Bronchial epithelial cell (primary cell): ENCODE measurements at regions not wholly inside any gene's neighbourhood (a gene's known extent, or its start where the extent isn't known, plus 50 kb on each side); places are given as distances from the start of the nearest gene placed in this dataset.

Source experiments
- DNase-seq: peaks from one replicate; pipeline ENCODE4 v3.0.0-alpha.2; 2010; ENCODE audit warnings: low read depth
- FAIRE-seq: peaks from 2 replicates; lab custom pipeline; 2011; peaks lifted over from hg19 to GRCh38; lab: Jason Lieb, UNC
- H3K27me3 ChIP-seq: 2 replicates; pipeline ENCODE4 v1.5.1; 2011; ENCODE audit warnings: low read length; ENCODE audit not compliant: control insufficient read depth, insufficient read depth
- H3K36me3 ChIP-seq: 2 replicates; pipeline ENCODE4 v1.5.1; 2011; ENCODE audit warnings: low read length; ENCODE audit not compliant: control insufficient read depth, insufficient read depth
- H3K4me3 ChIP-seq: 2 replicates; pipeline ENCODE4 v1.5.1; 2011; ENCODE audit warnings: mild to moderate bottlenecking, low read depth, low read length, control low read depth
- CTCF ChIP-seq: IDR thresholded peaks from 2 replicates; pipeline ENCODE4 v1.5.1; 2011; ENCODE audit warnings: mild to moderate bottlenecking, moderate library complexity, low read length, control low read depth, inconsistent platforms; ENCODE audit not compliant: insufficient read depth, severe bottlenecking

DNA sequence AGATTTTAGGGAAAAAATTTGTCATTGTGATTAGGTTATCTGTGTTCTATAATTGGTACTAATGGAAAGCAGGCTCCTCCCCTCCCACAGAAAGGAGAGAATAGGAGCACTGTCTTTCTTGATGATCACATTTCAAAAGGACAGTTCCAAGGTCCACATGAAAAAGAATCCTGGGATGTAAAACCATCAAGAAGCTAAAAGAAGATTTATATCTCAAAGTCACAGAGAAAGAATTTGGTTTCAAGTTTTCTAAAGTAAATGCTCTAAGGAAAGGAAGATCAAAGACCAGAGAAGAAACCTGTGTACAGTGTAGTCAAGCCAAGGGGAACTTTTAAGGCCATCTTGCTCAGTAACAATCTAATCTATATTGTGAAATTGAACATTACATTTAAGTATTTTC, 652.7 kb upstream of the HS3ST5 start:
- DNase-seq, result no peak
- no peak for TF ChIP-seq CTCF
- FAIRE-seq, result no peak
- Histone ChIP-seq H3K36me3 (no peaks in the 10 kb centered on the region), H3K4me3 (no peak overlapping the region), H3K27me3 (no peaks in the 10 kb centered on the region)

- FAIRE-seq, result no peak
Observed at GRCh38 chr6:114989279-114989964, 646.6 kb upstream of the HS3ST5 start.

GRCh38 chr6:114987281-114987680, 644.5 kb upstream of the HS3ST5 start:
- DNase-seq (no peak), FAIRE-seq (no peak)
- H3K27me3 ChIP-seq, result no peaks in the 10 kb centered on the region
- H3K36me3 ChIP-seq, result no peaks in the 10 kb centered on the region
- no peak for TF ChIP-seq CTCF
- no peak overlapping the region for H3K4me3 ChIP-seq

More at GRCh38 chr6:114989279-114989964, 646.6 kb upstream of the HS3ST5 start:
- Histone ChIP-seq H3K27me3 (no peaks in the 10 kb centered on the region), H3K36me3 (no peaks in the 10 kb centered on the region), H3K4me3 (no peak overlapping the region)
- DNase-seq, result no peak
- TF ChIP-seq CTCF, result no peak

GRCh38 chr6:114955363-114955762, 612.5 kb upstream of the HS3ST5 start:
- DNase-seq (no peak), FAIRE-seq (no peak)
- Histone ChIP-seq H3K4me3 (no peak overlapping the region), H3K27me3 (no peaks in the 10 kb centered on the region), H3K36me3 (no peaks in the 10 kb centered on the region)
- TF ChIP-seq CTCF, result no peak

DNA sequence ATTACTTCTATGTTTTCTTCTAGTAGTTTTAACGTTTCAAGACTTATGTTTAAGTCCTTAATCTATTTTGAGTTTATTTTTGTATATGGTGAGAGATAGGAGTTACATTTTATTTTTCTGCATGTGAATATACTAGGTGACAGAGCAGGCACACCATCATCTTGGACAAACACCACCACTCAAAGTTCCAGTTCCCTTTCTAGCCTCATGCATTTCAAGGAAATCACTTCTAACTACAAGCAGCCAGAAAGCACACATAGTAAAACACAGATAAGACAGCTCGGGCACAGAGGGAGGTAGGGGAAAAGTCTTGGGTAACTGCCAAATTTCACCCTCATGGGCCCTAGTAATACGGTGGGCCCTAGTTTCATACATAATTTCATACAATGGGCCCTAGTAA, 609.4 kb upstream of the HS3ST5 start:
- no peak for FAIRE-seq
- Histone ChIP-seq H3K27me3 (no peaks in the 10 kb centered on the region), H3K36me3 (no peaks in the 10 kb centered on the region), H3K4me3 (no peak overlapping the region)
- no peak for TF ChIP-seq CTCF
- DNase-seq, result no peak

DNA sequence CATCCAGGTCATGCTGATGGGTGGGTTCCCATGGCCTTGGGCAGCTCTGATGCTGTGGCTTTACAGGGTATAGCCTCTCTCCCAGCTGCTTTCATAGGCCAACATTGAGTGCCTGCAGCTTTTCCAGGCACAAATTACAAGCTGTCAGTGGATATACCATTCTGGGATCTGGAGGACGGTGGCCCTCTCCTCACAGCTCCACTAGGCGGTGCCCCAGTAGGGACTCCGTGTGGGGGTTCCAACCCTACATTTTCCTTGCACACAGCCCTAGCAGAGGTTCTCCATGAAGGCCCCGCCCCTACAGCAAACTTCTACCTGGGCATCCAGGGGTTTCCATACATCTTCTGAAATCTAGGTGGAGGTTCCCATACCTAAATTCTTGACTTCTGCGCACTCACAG, 602.6 kb upstream of the HS3ST5 start:
- no peak for TF ChIP-seq CTCF
- Histone ChIP-seq H3K4me3 (no peak overlapping the region), H3K36me3 (no peaks in the 10 kb centered on the region), H3K27me3 (no peaks in the 10 kb centered on the region)
- FAIRE-seq (no peak), DNase-seq (no peak)
